ENCODE measurements at regions not wholly inside any gene's neighbourhood (a gene's known extent, or its start where the extent isn't known, plus 50 kb on each side); places are given as distances from the start of the nearest gene placed in this dataset.

GRCh38 chr14:87257421-87257820, 735.6 kb downstream of the GALC start:
- Histone ChIP-seq H4K20me1 (replicated peaks; ENCODE audit: control insufficient read depth, extremely low read depth, insufficient read depth, low read length) (no peaks in the 10 kb centered on the region), H3K4me2 (ENCODE audit: insufficient read depth, low read length) (no peak overlapping the region), H3K4me1 (ENCODE audit: control insufficient read depth, extremely low read depth, insufficient read depth, low read length) (no peaks in the 10 kb centered on the region), H3K9me1 (replicated peaks; ENCODE audit: control insufficient read depth, extremely low read depth, insufficient read depth, low read length) (no peaks in the 10 kb centered on the region), H3K9ac (replicated peaks; ENCODE audit: extremely low read depth, insufficient read depth, low read length) (no peak overlapping the region), H3K36me3 (ENCODE audit: control insufficient read depth in 2 of 2, extremely low read depth in 1 of 2, insufficient read depth in 2 of 2, low read length in 2 of 2) (no peaks in the 10 kb centered on the region), H3K27me3 (ENCODE audit: control insufficient read depth in 2 of 2, insufficient read depth in 2 of 2, low read length in 2 of 2) (no peaks in the 10 kb centered on the region), H3K79me2 (ENCODE audit: control insufficient read depth, insufficient read depth, low read length) (no peaks in the 10 kb centered on the region), H3K4me3 (replicated peaks in 1 of 3; ENCODE audit: insufficient read depth in 1 of 3, low read depth in 1 of 3, low read length in 3 of 3) (no peak overlapping the region), H3K27ac (ENCODE audit: insufficient read depth, low read depth, low read length) (no peak overlapping the region), H2AFZ (ENCODE audit: low read depth, low read length) (no peak overlapping the region), H3K9me3 (replicated peaks; ENCODE audit: control insufficient read depth, insufficient read depth, low read length) (peaks cover 2% of the 10 kb centered on the region)
- TF ChIP-seq JUN (IDR thresholded peaks at IDR 0.05; ENCODE audit: borderline replicate concordance, insufficient read depth, insufficient read length, low read depth), result no peak
- CTCF ChIA-PET, result no interaction called here
- intact Hi-C loops (cut with micrococcal nuclease) (no loop called here), dilution Hi-C loops (cut with MboI; ENCODE audit: extremely low pct_ligation_motif_present, low sequenced_read_pairs) (no loop called here)
- no TSS peak for BruUV-seq (replicated peaks)
- FAIRE-seq (no peak), DNase-seq (ENCODE audit: low read depth, low spot score) (no peak)
- POLR2A ChIA-PET, result no interaction called here

- H2AFZ ChIP-seq (ENCODE audit: low read depth, low read length), result no peak overlapping the region
- no peak overlapping the region for H3K4me2 ChIP-seq (ENCODE audit: insufficient read depth, low read length)
- BruUV-seq (replicated peaks), result no TSS peak
- H3K9me1 ChIP-seq (replicated peaks; ENCODE audit: control insufficient read depth, extremely low read depth, insufficient read depth, low read length), result no peaks in the 10 kb centered on the region
- H3K79me2 ChIP-seq (ENCODE audit: control insufficient read depth, insufficient read depth, low read length), result no peaks in the 10 kb centered on the region
- H3K4me3 ChIP-seq (replicated peaks in 1 of 3; ENCODE audit: insufficient read depth in 1 of 3, low read depth in 1 of 3, low read length in 3 of 3), result no peak overlapping the region
- ChIA-PET POLR2A (no interaction called here), CTCF (no interaction called here)
- TF ChIP-seq POLR2AphosphoS5 (IDR thresholded peaks at IDR 0.05; ENCODE audit: insufficient read depth, low read depth, low read length) (no peak), MYC (IDR thresholded peaks at IDR 0.05; ENCODE audit: low read depth, low read length) (no peak), EZH2 (IDR thresholded peaks at IDR 0.05; ENCODE audit: borderline replicate concordance, low read depth, low read length, severe bottlenecking) (no peak), JUN (IDR thresholded peaks at IDR 0.05; ENCODE audit: borderline replicate concordance, insufficient read depth, insufficient read length, low read depth) (no peak), MAX (IDR thresholded peaks at IDR 0.05; ENCODE audit: insufficient read depth, insufficient read length) (no peak), GATA2 (IDR thresholded peaks at IDR 0.05; ENCODE audit: insufficient read depth, insufficient read length, low read depth, low read length) (no peak), POLR2A (IDR thresholded peaks at IDR 0.05; ENCODE audit: low read depth, low read length) (no peak), FOS (IDR thresholded peaks at IDR 0.05; ENCODE audit: borderline replicate concordance, insufficient read depth, low read length) (no peak), CTCF (IDR thresholded peaks at IDR 0.05; ENCODE audit: extremely low read depth in 1 of 2, insufficient read depth in 1 of 2, low read depth in 1 of 2, low read length in 2 of 2) (no peak)
- H3K27ac ChIP-seq (ENCODE audit: insufficient read depth, low read depth, low read length), result no peak overlapping the region
- no peaks in the 10 kb centered on the region for H3K27me3 ChIP-seq (ENCODE audit: control insufficient read depth in 2 of 2, insufficient read depth in 2 of 2, low read length in 2 of 2)
- no peak for FAIRE-seq
- no peak for DNase-seq (ENCODE audit: low read depth, low spot score)
- H4K20me1 ChIP-seq (replicated peaks; ENCODE audit: control insufficient read depth, extremely low read depth, insufficient read depth, low read length), result no peaks in the 10 kb centered on the region
- H3K9me3 ChIP-seq (replicated peaks; ENCODE audit: control insufficient read depth, insufficient read depth, low read length), result no peaks in the 10 kb centered on the region
- dilution Hi-C loops (cut with MboI; ENCODE audit: extremely low pct_ligation_motif_present, low sequenced_read_pairs), result no loop called here
- H3K9ac ChIP-seq (replicated peaks; ENCODE audit: extremely low read depth, insufficient read depth, low read length), result no peak overlapping the region
- no peaks in the 10 kb centered on the region for H3K36me3 ChIP-seq (ENCODE audit: control insufficient read depth in 2 of 2, extremely low read depth in 1 of 2, insufficient read depth in 2 of 2, low read length in 2 of 2)
- intact Hi-C loops (cut with micrococcal nuclease), result no loop called here
- H3K4me1 ChIP-seq (ENCODE audit: control insufficient read depth, extremely low read depth, insufficient read depth, low read length), result no peaks in the 10 kb centered on the region
Observed at GRCh38 chr14:87255058-87255457, 737.9 kb downstream of the GALC start.
